H9 (cell line): ENCODE measurements at regions not wholly inside any gene's neighbourhood (a gene's known extent, or its start where the extent isn't known, plus 50 kb on each side); places are given as distances from the start of the nearest gene placed in this dataset.

Experiments used
- DNase-seq: peaks from one replicate; pipeline ENCODE4 v3.0.0-alpha.2; 2017
- H2AFZ ChIP-seq: one replicate; pipeline ENCODE4 v1.6.1; 2013; ENCODE audit warnings: mild to moderate bottlenecking, low read length, control low read depth, moderate library complexity
- H2AK5ac ChIP-seq: 2 replicates; pipeline ENCODE4 v1.6.1; 2013; ENCODE audit warnings: low read length, control low read depth, mixed read lengths; ENCODE audit not compliant: insufficient read length
- H2BK120ac ChIP-seq: one replicate; pipeline ENCODE4 v1.6.1; 2013; ENCODE audit warnings: low read depth, mild to moderate bottlenecking, low read length, control low read depth, inconsistent platforms; ENCODE audit not compliant: poor library complexity, severe bottlenecking
- H2BK12ac ChIP-seq: 2 replicates; pipeline ENCODE4 v1.6.1; 2013; ENCODE audit warnings: low read length, control low read depth, mixed read lengths, low read depth; ENCODE audit not compliant: insufficient read length
- H2BK15ac ChIP-seq: 2 replicates; pipeline ENCODE4 v1.6.1; 2013; ENCODE audit warnings: low read depth, low read length, control low read depth
- H2BK20ac ChIP-seq: one replicate; pipeline ENCODE4 v1.6.1; 2013; ENCODE audit warnings: low read depth, mild to moderate bottlenecking, low read length, control low read depth, inconsistent platforms; ENCODE audit not compliant: poor library complexity, severe bottlenecking
- H2BK5ac ChIP-seq: 2 replicates; pipeline ENCODE4 v1.6.1; 2013; ENCODE audit warnings: low read length, control low read depth, mixed read lengths; ENCODE audit not compliant: insufficient read length
- H3K14ac ChIP-seq: 2 replicates; pipeline ENCODE4 v1.6.1; 2013; ENCODE audit warnings: low read length, control low read depth; ENCODE audit not compliant: insufficient read depth
- H3K18ac ChIP-seq: 2 replicates; pipeline ENCODE4 v1.6.1; 2013; ENCODE audit warnings: low read depth, mild to moderate bottlenecking, mixed read lengths, low read length, control low read depth; ENCODE audit not compliant: insufficient read length
- H3K23ac ChIP-seq: 2 replicates; pipeline ENCODE4 v1.6.1; 2013; ENCODE audit warnings: low read length, control low read depth, mixed read lengths, low read depth; ENCODE audit not compliant: insufficient read length
- H3K23me2 ChIP-seq: 2 replicates; pipeline ENCODE4 v1.6.1; 2013; ENCODE audit warnings: low read depth, mild to moderate bottlenecking, mixed read lengths, low read length, control low read depth; ENCODE audit not compliant: insufficient read length, poor library complexity, severe bottlenecking
- H3K27ac ChIP-seq: 2 replicates; pipeline ENCODE4 v1.5.1; 2013; ENCODE audit warnings: low read length, control low read depth, mixed read lengths, low read depth; ENCODE audit not compliant: insufficient read length
- H3K27me3 ChIP-seq: 2 replicates; pipeline ENCODE4 v1.6.1; 2013; ENCODE audit warnings: low read length, control low read depth, inconsistent platforms; ENCODE audit not compliant: insufficient read depth
- H3K4ac ChIP-seq: 2 replicates; pipeline ENCODE4 v1.6.1; 2013; ENCODE audit warnings: low read depth, mild to moderate bottlenecking, control low read depth, inconsistent platforms, low read length, moderate library complexity
- H3K4me1 ChIP-seq: 2 replicates; pipeline ENCODE4 v1.6.1; 2013; ENCODE audit warnings: low read length, control low read depth, inconsistent platforms; ENCODE audit not compliant: insufficient read depth
- H3K4me2 ChIP-seq: 2 replicates; pipeline ENCODE4 v1.6.1; 2013; ENCODE audit warnings: low read length, control low read depth, mixed read lengths; ENCODE audit not compliant: insufficient read length, insufficient read depth
- H3K56ac ChIP-seq: 2 replicates; pipeline ENCODE4 v1.6.1; 2013; ENCODE audit warnings: low read depth, mild to moderate bottlenecking, mixed read lengths, low read length, control low read depth; ENCODE audit not compliant: insufficient read length
- H3K79me1 ChIP-seq: 2 replicates; pipeline ENCODE4 v1.6.1; 2013; ENCODE audit warnings: low read depth, mild to moderate bottlenecking, moderate library complexity, low read length, control low read depth, inconsistent platforms; ENCODE audit not compliant: insufficient read depth, poor library complexity, severe bottlenecking
- H3K79me2 ChIP-seq: 2 replicates; pipeline ENCODE4 v1.6.1; 2013; ENCODE audit warnings: low read length, control low read depth, inconsistent platforms; ENCODE audit not compliant: insufficient read depth
- H3K9ac ChIP-seq: 2 replicates; pipeline ENCODE4 v1.6.1; 2013; ENCODE audit warnings: low read length, control low read depth, mixed read lengths; ENCODE audit not compliant: insufficient read length; ENCODE audit errors: extremely low read depth
- H3K9me3 ChIP-seq: one replicate; pipeline ENCODE4 v1.6.1; 2013; ENCODE audit warnings: low read depth, low read length, inconsistent platforms; ENCODE audit not compliant: control insufficient read depth
- H3T11ph ChIP-seq: one replicate; pipeline ENCODE4 v1.6.1; 2013; ENCODE audit warnings: mild to moderate bottlenecking, low read length, control low read depth, inconsistent platforms
- H4K20me1 ChIP-seq: one replicate; pipeline ENCODE4 v1.6.1; 2013; ENCODE audit not compliant: control insufficient read depth, insufficient read length, insufficient read depth
- H4K5ac ChIP-seq: 2 replicates; pipeline ENCODE4 v1.6.1; 2013; ENCODE audit warnings: low read depth, mild to moderate bottlenecking, mixed read lengths, low read length, control low read depth; ENCODE audit not compliant: insufficient read length
- H4K8ac ChIP-seq: replicated peaks from 2 replicates; pipeline ENCODE4 v1.6.1; 2013; ENCODE audit warnings: low read length, control low read depth, mixed read lengths, low read depth; ENCODE audit not compliant: insufficient read length
- H4K91ac ChIP-seq: 2 replicates; pipeline ENCODE4 v1.6.1; 2013; ENCODE audit warnings: low read depth, mild to moderate bottlenecking, moderate library complexity, mixed read lengths, low read length, control low read depth; ENCODE audit not compliant: insufficient read length
- H3K27ac Mint-ChIP-seq, 3 experiments: 2 replicates in 2 of 3; 3 replicates in 1 of 3; pipeline ENCODE4 v1.8.0; 2020 to 2021; ENCODE audit warnings: mixed read lengths in 3 of 3, mild to moderate bottlenecking in 1 of 3, moderate library complexity in 1 of 3
- H3K27me3 Mint-ChIP-seq: 2 replicates; pipeline ENCODE4 v1.8.0; 2021; ENCODE audit warnings: low read depth, mild to moderate bottlenecking, moderate library complexity, mixed read lengths
- H3K36me3 Mint-ChIP-seq, 3 experiments: 2 replicates in 2 of 3; 3 replicates in 1 of 3; pipeline ENCODE4 v1.8.0; 2020 to 2021; ENCODE audit warnings: low read depth in 3 of 3, mixed read lengths in 3 of 3; ENCODE audit not compliant: insufficient read depth in 1 of 3
- H3K4me1 Mint-ChIP-seq, 2 experiments: 2 replicates each; pipeline ENCODE4 v1.8.0; 2020; ENCODE audit warnings: mixed read lengths in 2 of 2
- H3K4me3 Mint-ChIP-seq, 2 experiments: 2 replicates in 1 of 2; 3 replicates in 1 of 2; pipeline ENCODE4 v1.8.0; 2020 to 2021; ENCODE audit warnings: mild to moderate bottlenecking in 2 of 2, mixed read lengths in 2 of 2, moderate library complexity in 1 of 2
- H3K9me3 Mint-ChIP-seq, 2 experiments: 2 replicates in 1 of 2; 3 replicates in 1 of 2; pipeline ENCODE4 v1.8.0; 2020; ENCODE audit warnings: mild to moderate bottlenecking in 2 of 2, mixed read lengths in 2 of 2, moderate library complexity in 1 of 2
- CTCF ChIP-seq: fragments of 200-600 bp; sonication (generic); conservative IDR thresholded peaks from 3 replicates; pipeline ENCODE4 v1.8.0; 2021; ENCODE audit warnings: antibody characterized with exemption, mild to moderate bottlenecking
- WGBS: extraction: QIAGEN DNeasy Blood & Tissue Kit; methylation state at CpG from one replicate; pipeline ENCODE4 v1.1.7; 2013; ENCODE audit warnings: missing lambda C conversion rate, low lambda C conversion rate, mixed read lengths; ENCODE audit not compliant: insufficient read length; ENCODE audit errors: extremely low coverage; 5-methylcytosine and 5-hydroxymethylcytosine counted together

DNA sequence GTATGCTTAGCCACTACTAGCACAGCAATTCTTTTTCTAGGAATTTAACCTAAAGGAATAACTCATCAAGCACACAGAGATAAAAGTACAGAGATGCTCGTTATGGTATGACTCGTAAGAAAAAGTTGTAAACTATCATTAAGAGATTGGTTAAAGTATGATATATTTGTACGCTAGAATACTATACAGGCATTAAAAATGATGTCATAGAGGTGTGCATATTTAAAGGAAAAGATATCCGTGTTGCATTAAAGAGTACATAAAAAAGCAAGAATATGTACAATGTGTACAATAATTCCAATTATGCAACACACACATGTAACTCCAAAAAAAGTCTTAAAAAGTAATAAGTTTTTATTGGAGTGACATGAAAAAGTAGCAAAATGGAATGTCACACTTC is 54.5 kb upstream of the PALM2AKAP2 start:
- no peak overlapping the region for H3K56ac ChIP-seq
- no peaks in the 10 kb centered on the region for H3K23me2 ChIP-seq
- no peak overlapping the region for H4K5ac ChIP-seq
- no peak overlapping the region for H3K14ac ChIP-seq
- H3K18ac ChIP-seq = no peak overlapping the region
- no peaks in the 10 kb centered on the region for H3K79me1 ChIP-seq
- H3K27ac ChIP-seq = no peak overlapping the region
- no peak overlapping the region for H3T11ph ChIP-seq
- H2AK5ac ChIP-seq = no peak overlapping the region
- H4K91ac ChIP-seq = no peak overlapping the region
- H3K27me3 ChIP-seq = no peaks in the 10 kb centered on the region
- H3K27me3 Mint-ChIP-seq = no peaks in the 10 kb centered on the region
- DNase-seq = no peak
- no peak overlapping the region for H2BK5ac ChIP-seq
- 100% methylated on average over 2 of the region's 4 CpGs for WGBS
- no peak overlapping the region for H2BK120ac ChIP-seq
- H2AFZ ChIP-seq = no peak overlapping the region
- H2BK20ac ChIP-seq = no peak overlapping the region
- no peak overlapping the region for H2BK15ac ChIP-seq
- H3K27ac Mint-ChIP-seq = no peak overlapping the region
- no peaks in the 10 kb centered on the region for H3K4me1 ChIP-seq
- no peaks in the 10 kb centered on the region for H4K20me1 ChIP-seq
- no peak overlapping the region for H2BK12ac ChIP-seq
- no peak overlapping the region for H3K23ac ChIP-seq
- H3K9ac ChIP-seq = no peak overlapping the region
- no peak overlapping the region for H3K4ac ChIP-seq
- no peaks in the 10 kb centered on the region for H3K79me2 ChIP-seq
- H4K8ac ChIP-seq = no peak overlapping the region
- peaks cover under 1 to 6% of the 10 kb centered on the region in 2 experiments; a peak in 3 of 4 replicates for H3K4me1 Mint-ChIP-seq
- H3K4me2 ChIP-seq = no peak overlapping the region
- H3K4me3 Mint-ChIP-seq = no peak overlapping the region
- H3K9me3 Mint-ChIP-seq = no peaks in the 10 kb centered on the region
- no peaks in the 10 kb centered on the region for H3K9me3 ChIP-seq
- no peak for TF ChIP-seq CTCF
- H3K36me3 Mint-ChIP-seq = no peaks in the 10 kb centered on the region
